ENCODE measurements at regions not wholly inside any gene's neighbourhood (a gene's known extent, or its start where the extent isn't known, plus 50 kb on each side); places are given as distances from the start of the nearest gene placed in this dataset.

- H3K27me3 ChIP-seq (ENCODE audit: insufficient read depth, low read depth, low read length) = no peaks in the 10 kb centered on the region
- H2AFZ ChIP-seq (ENCODE audit: low read depth, low read length) = no peak overlapping the region
- no peak for TF ChIP-seq TAF1 (IDR thresholded peaks at IDR 0.05; ENCODE audit: low read depth)
- no peak for TF ChIP-seq MXI1 (conservative IDR thresholded peaks at IDR 0.05; ENCODE audit: poor library complexity, severe bottlenecking)
- TF ChIP-seq POLR2AphosphoS5 (IDR thresholded peaks at IDR 0.05) = no peak
- no peak for TF ChIP-seq EP300 (conservative IDR thresholded peaks at IDR 0.05; ENCODE audit: poor library complexity, severe bottlenecking)
- TF ChIP-seq CTCF (IDR thresholded peaks at IDR 0.05; ENCODE audit: poor library complexity, severe bottlenecking) = no peak
- TF ChIP-seq EZH2 (IDR thresholded peaks at IDR 0.05; ENCODE audit: borderline replicate concordance, insufficient read depth, low read length, poor library complexity, severe bottlenecking) = no peak
- TF ChIP-seq SMC3 (conservative IDR thresholded peaks at IDR 0.05; ENCODE audit: poor library complexity) = no peak
- TF ChIP-seq RAD21 (conservative IDR thresholded peaks at IDR 0.05) = no peak
- TF ChIP-seq REST (IDR thresholded peaks at IDR 0.05; ENCODE audit: borderline replicate concordance) = no peak
- H4K20me1 ChIP-seq (ENCODE audit: insufficient read depth) = no peaks in the 10 kb centered on the region
- no peaks in the 10 kb centered on the region for H3K9me3 ChIP-seq (ENCODE audit: low read length)
- no peaks in the 10 kb centered on the region for H3F3A ChIP-seq (ENCODE audit: insufficient read depth, low read length, poor library complexity, severe bottlenecking)
- no peaks in the 10 kb centered on the region for H3K36me3 ChIP-seq (ENCODE audit: insufficient read depth, low read length)
- no peak overlapping the region for H3K9ac ChIP-seq (ENCODE audit: low read length)
- H3K9me2 ChIP-seq (ENCODE audit: insufficient read depth, low read length) = no peaks in the 10 kb centered on the region
- H3K27ac ChIP-seq (ENCODE audit: low read length) = no peak overlapping the region
- no peaks in the 10 kb centered on the region for H3K79me2 ChIP-seq (replicated peaks; ENCODE audit: insufficient read depth, low read length)
- no peak overlapping the region for H3K4me2 ChIP-seq (ENCODE audit: low read length)
- no peak overlapping the region for H3K4me3 ChIP-seq (ENCODE audit: low read length)
These were observed 168.0 kb upstream of the ZNF618 start for GRCh38 chr9:113707953-113708695.

- Histone ChIP-seq H3K9me3 (ENCODE audit: low read length) (no peaks in the 10 kb centered on the region), H3K27me3 (ENCODE audit: insufficient read depth, low read depth, low read length) (no peaks in the 10 kb centered on the region), H3K4me3 (ENCODE audit: low read length) (no peak overlapping the region), H3F3A (ENCODE audit: insufficient read depth, low read length, poor library complexity, severe bottlenecking) (no peaks in the 10 kb centered on the region), H4K20me1 (ENCODE audit: insufficient read depth) (no peaks in the 10 kb centered on the region), H2AFZ (ENCODE audit: low read depth, low read length) (no peak overlapping the region), H3K27ac (ENCODE audit: low read length) (no peak overlapping the region), H3K9ac (ENCODE audit: low read length) (no peak overlapping the region), H3K9me2 (ENCODE audit: insufficient read depth, low read length) (no peaks in the 10 kb centered on the region), H3K36me3 (ENCODE audit: insufficient read depth, low read length) (no peaks in the 10 kb centered on the region), H3K79me2 (replicated peaks; ENCODE audit: insufficient read depth, low read length) (no peaks in the 10 kb centered on the region), H3K4me2 (ENCODE audit: low read length) (no peak overlapping the region)
- no peak for TF ChIP-seq POLR2AphosphoS5 (IDR thresholded peaks at IDR 0.05)
- no peak for TF ChIP-seq TAF1 (IDR thresholded peaks at IDR 0.05; ENCODE audit: low read depth)
- TF ChIP-seq CTCF (IDR thresholded peaks at IDR 0.05; ENCODE audit: poor library complexity, severe bottlenecking) = no peak
- TF ChIP-seq REST (IDR thresholded peaks at IDR 0.05; ENCODE audit: borderline replicate concordance) = no peak
- no peak for TF ChIP-seq RAD21 (conservative IDR thresholded peaks at IDR 0.05)
- TF ChIP-seq EZH2 (IDR thresholded peaks at IDR 0.05; ENCODE audit: borderline replicate concordance, insufficient read depth, low read length, poor library complexity, severe bottlenecking) = no peak
- no peak for TF ChIP-seq EP300 (conservative IDR thresholded peaks at IDR 0.05; ENCODE audit: poor library complexity, severe bottlenecking)
- TF ChIP-seq SMC3 (conservative IDR thresholded peaks at IDR 0.05; ENCODE audit: poor library complexity) = no peak
These were observed 167.0 kb upstream of the ZNF618 start for GRCh38 chr9:113708821-113709713.

All from neural cell (in vitro differentiated cells).